ENCODE measurements at regions not wholly inside any gene's neighbourhood (a gene's known extent, or its start where the extent isn't known, plus 50 kb on each side); places are given as distances from the start of the nearest gene placed in this dataset.

DNA sequence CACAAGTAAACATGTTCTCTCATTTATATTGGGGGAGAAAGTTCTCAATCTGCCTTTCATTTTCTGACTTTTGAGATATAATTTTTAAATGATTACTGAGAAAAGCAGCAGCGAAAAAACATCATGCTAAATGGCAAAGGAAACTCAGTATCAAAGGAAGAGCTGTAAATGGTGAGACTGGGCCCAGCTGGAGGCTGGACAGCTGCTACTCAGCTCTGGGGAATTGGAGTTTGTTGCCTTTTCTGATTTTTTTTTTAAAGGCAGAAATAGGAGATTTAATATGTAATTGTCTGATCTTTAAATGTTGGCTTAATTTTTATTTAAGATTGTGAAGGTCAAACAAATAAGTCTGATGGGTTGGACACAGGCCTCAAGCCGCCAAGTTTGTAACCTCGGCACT is 137.1 kb upstream of the TACR1 start:
- no peak for TF ChIP-seq NR2C2 (CRISPR knock-in tag; IDR thresholded peaks at IDR 0.05)
- TF ChIP-seq, protein P1, sequence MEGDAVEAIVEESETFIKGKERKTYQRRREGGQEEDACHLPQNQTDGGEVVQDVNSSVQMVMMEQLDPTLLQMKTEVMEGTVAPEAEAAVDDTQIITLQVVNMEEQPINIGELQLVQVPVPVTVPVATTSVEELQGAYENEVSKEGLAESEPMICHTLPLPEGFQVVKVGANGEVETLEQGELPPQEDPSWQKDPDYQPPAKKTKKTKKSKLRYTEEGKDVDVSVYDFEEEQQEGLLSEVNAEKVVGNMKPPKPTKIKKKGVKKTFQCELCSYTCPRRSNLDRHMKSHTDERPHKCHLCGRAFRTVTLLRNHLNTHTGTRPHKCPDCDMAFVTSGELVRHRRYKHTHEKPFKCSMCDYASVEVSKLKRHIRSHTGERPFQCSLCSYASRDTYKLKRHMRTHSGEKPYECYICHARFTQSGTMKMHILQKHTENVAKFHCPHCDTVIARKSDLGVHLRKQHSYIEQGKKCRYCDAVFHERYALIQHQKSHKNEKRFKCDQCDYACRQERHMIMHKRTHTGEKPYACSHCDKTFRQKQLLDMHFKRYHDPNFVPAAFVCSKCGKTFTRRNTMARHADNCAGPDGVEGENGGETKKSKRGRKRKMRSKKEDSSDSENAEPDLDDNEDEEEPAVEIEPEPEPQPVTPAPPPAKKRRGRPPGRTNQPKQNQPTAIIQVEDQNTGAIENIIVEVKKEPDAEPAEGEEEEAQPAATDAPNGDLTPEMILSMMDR (IDR thresholded peaks at IDR 0.05): no peak
- no peak for TF ChIP-seq IRF2 (CRISPR knock-in tag; IDR thresholded peaks at IDR 0.05; ENCODE audit: borderline replicate concordance, low read depth)
- TF ChIP-seq MXD4 (CRISPR knock-in tag; IDR thresholded peaks at IDR 0.05; ENCODE audit: borderline replicate concordance): no peak
- TF ChIP-seq, protein P2, sequence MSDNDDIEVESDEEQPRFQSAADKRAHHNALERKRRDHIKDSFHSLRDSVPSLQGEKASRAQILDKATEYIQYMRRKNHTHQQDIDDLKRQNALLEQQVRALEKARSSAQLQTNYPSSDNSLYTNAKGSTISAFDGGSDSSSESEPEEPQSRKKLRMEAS (CRISPR knock-in tag; IDR thresholded peaks at IDR 0.05): no peak
- TF ChIP-seq, protein P3, sequence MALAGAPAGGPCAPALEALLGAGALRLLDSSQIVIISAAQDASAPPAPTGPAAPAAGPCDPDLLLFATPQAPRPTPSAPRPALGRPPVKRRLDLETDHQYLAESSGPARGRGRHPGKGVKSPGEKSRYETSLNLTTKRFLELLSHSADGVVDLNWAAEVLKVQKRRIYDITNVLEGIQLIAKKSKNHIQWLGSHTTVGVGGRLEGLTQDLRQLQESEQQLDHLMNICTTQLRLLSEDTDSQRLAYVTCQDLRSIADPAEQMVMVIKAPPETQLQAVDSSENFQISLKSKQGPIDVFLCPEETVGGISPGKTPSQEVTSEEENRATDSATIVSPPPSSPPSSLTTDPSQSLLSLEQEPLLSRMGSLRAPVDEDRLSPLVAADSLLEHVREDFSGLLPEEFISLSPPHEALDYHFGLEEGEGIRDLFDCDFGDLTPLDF (CRISPR knock-in tag; IDR thresholded peaks at IDR 0.05): no peak
- no peak for TF ChIP-seq NFE2L1 (CRISPR knock-in tag; IDR thresholded peaks at IDR 0.05)
- TF ChIP-seq NR1H2 (CRISPR knock-in tag; IDR thresholded peaks at IDR 0.05): no peak
- TF ChIP-seq, protein P4, sequence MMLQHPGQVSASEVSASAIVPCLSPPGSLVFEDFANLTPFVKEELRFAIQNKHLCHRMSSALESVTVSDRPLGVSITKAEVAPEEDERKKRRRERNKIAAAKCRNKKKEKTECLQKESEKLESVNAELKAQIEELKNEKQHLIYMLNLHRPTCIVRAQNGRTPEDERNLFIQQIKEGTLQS (CRISPR knock-in tag; conservative IDR thresholded peaks at IDR 0.05): no peak
- TF ChIP-seq, protein P5, sequence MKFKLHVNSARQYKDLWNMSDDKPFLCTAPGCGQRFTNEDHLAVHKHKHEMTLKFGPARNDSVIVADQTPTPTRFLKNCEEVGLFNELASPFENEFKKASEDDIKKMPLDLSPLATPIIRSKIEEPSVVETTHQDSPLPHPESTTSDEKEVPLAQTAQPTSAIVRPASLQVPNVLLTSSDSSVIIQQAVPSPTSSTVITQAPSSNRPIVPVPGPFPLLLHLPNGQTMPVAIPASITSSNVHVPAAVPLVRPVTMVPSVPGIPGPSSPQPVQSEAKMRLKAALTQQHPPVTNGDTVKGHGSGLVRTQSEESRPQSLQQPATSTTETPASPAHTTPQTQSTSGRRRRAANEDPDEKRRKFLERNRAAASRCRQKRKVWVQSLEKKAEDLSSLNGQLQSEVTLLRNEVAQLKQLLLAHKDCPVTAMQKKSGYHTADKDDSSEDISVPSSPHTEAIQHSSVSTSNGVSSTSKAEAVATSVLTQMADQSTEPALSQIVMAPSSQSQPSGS (CRISPR knock-in tag; IDR thresholded peaks at IDR 0.05; ENCODE audit: borderline replicate concordance, low read depth): no peak
- TF ChIP-seq, protein P6, sequence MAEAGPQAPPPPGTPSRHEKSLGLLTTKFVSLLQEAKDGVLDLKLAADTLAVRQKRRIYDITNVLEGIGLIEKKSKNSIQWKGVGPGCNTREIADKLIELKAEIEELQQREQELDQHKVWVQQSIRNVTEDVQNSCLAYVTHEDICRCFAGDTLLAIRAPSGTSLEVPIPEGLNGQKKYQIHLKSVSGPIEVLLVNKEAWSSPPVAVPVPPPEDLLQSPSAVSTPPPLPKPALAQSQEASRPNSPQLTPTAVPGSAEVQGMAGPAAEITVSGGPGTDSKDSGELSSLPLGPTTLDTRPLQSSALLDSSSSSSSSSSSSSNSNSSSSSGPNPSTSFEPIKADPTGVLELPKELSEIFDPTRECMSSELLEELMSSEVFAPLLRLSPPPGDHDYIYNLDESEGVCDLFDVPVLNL (CRISPR knock-in tag; IDR thresholded peaks at IDR 0.05; ENCODE audit: borderline replicate concordance, low read depth): no peak
- TF ChIP-seq, protein P7, sequence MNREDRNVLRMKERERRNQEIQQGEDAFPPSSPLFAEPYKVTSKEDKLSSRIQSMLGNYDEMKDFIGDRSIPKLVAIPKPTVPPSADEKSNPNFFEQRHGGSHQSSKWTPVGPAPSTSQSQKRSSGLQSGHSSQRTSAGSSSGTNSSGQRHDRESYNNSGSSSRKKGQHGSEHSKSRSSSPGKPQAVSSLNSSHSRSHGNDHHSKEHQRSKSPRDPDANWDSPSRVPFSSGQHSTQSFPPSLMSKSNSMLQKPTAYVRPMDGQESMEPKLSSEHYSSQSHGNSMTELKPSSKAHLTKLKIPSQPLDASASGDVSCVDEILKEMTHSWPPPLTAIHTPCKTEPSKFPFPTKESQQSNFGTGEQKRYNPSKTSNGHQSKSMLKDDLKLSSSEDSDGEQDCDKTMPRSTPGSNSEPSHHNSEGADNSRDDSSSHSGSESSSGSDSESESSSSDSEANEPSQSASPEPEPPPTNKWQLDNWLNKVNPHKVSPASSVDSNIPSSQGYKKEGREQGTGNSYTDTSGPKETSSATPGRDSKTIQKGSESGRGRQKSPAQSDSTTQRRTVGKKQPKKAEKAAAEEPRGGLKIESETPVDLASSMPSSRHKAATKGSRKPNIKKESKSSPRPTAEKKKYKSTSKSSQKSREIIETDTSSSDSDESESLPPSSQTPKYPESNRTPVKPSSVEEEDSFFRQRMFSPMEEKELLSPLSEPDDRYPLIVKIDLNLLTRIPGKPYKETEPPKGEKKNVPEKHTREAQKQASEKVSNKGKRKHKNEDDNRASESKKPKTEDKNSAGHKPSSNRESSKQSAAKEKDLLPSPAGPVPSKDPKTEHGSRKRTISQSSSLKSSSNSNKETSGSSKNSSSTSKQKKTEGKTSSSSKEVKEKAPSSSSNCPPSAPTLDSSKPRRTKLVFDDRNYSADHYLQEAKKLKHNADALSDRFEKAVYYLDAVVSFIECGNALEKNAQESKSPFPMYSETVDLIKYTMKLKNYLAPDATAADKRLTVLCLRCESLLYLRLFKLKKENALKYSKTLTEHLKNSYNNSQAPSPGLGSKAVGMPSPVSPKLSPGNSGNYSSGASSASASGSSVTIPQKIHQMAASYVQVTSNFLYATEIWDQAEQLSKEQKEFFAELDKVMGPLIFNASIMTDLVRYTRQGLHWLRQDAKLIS (CRISPR knock-in tag; IDR thresholded peaks at IDR 0.05; ENCODE audit: borderline replicate concordance): no peak
- TF ChIP-seq ZNF416 (CRISPR knock-in tag; IDR thresholded peaks at IDR 0.05): no peak
